NT2/D1 (cell line): ENCODE measurements at regions not wholly inside any gene's neighbourhood (a gene's known extent, or its start where the extent isn't known, plus 50 kb on each side); places are given as distances from the start of the nearest gene placed in this dataset.
A peak's percentile ranks its signal among the peaks of the same experiment; 100 is the strongest.

Experiments used
- DNase-seq: peaks from one replicate; pipeline ENCODE4 v3.0.0-alpha.2; 2011; ENCODE audit warnings: low read depth, low spot score
- H3K27me3 ChIP-seq: 2 replicates; pipeline ENCODE4 v1.6.0; 2011; ENCODE audit warnings: mild to moderate bottlenecking; ENCODE audit not compliant: insufficient read length, insufficient read depth
- H3K36me3 ChIP-seq: 2 replicates; pipeline ENCODE4 v1.6.1; 2011; ENCODE audit warnings: mild to moderate bottlenecking, low read length, mixed read lengths; ENCODE audit not compliant: insufficient read depth, insufficient read length
- H3K4me1 ChIP-seq: 2 replicates; pipeline ENCODE4 v1.5.1; 2011; ENCODE audit not compliant: insufficient read depth, insufficient read length
- H3K4me3 ChIP-seq: 2 replicates; pipeline ENCODE4 v1.5.1; 2011; ENCODE audit warnings: low read depth; ENCODE audit not compliant: insufficient read length
- H3K9ac ChIP-seq: 2 replicates; pipeline ENCODE4 v1.6.0; 2011; ENCODE audit warnings: low read depth; ENCODE audit not compliant: insufficient read length
- H3K9me3 ChIP-seq: 2 replicates; pipeline ENCODE4 v1.5.1; 2011; ENCODE audit warnings: mild to moderate bottlenecking, low read length; ENCODE audit not compliant: insufficient read depth
- SUZ12 ChIP-seq: IDR thresholded peaks from 2 replicates; pipeline ENCODE4 v1.6.1; 2011; ENCODE audit not compliant: insufficient read length, insufficient read depth; ENCODE audit errors: extremely low read depth
- YY1 ChIP-seq: IDR thresholded peaks from 2 replicates; pipeline ENCODE4 v1.6.1; 2011; ENCODE audit not compliant: insufficient read length, insufficient read depth
- ZNF274 ChIP-seq: IDR thresholded peaks from 2 replicates; pipeline ENCODE4 v1.6.1; 2011; ENCODE audit warnings: mild to moderate bottlenecking, low read depth, low read length

DNA sequence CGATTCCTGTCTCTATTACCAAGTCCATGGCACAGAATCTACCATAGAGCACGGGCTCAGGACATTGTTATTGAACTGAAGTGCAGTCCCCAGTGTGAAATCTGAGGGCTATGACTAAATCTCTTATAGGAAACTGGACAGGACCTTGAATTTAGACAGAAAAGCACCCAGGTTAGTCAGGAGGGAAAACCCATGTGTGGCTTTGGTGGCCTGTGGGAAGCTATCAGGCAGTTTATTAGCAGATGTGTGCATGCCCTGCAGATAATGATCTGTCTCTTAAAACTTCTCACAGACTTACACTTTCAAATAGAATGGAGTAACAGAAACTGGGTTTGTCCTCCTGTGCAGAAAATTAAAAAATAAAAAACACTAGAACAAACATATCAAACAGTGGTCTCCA is 610.0 kb upstream of the RAB6C start:
- no peak for TF ChIP-seq YY1
- TF ChIP-seq ZNF274: no peak
- no peak for TF ChIP-seq SUZ12
- no peaks in the 10 kb centered on the region for H3K9me3 ChIP-seq

DNA sequence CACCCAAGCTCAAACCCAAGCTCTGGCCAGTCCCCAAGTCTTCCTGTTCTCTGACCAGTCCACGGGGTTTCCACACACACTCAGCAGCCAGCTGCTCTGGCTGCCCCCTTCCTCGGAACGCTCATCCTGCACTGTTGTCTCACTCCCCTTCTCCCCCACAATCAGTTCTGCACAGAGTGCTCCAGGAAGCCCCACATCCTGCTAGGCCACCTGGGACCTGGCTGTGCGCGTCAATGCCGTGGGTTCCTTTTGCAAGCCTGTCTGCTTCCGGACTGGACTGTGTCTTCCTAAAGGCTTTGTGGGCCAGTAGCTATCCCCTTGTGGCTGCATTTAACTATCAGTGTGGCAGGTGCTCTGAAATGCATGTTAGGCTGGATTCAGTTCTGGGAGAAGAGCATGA is 605.0 kb upstream of the RAB6C start:
- H3K4me1 ChIP-seq: peaks cover 13% of the 10 kb centered on the region
- no peaks in the 10 kb centered on the region for H3K9me3 ChIP-seq
- no peak for DNase-seq
- H3K9ac ChIP-seq: no peak overlapping the region
- no peak overlapping the region for H3K4me3 ChIP-seq
- H3K27me3 ChIP-seq: peaks cover 6% of the 10 kb centered on the region
- TF ChIP-seq ZNF274: no peak
- TF ChIP-seq SUZ12: no peak
- TF ChIP-seq YY1: no peak
- no peaks in the 10 kb centered on the region for H3K36me3 ChIP-seq

More for the DNA sequence above, 610.0 kb upstream of the RAB6C start:
- DNase-seq: no peak
- Histone ChIP-seq H3K4me1 (no peaks in the 10 kb centered on the region), H3K27me3 (no peaks in the 10 kb centered on the region), H3K4me3 (no peak overlapping the region), H3K9ac (no peak overlapping the region), H3K36me3 (no peaks in the 10 kb centered on the region)

DNA sequence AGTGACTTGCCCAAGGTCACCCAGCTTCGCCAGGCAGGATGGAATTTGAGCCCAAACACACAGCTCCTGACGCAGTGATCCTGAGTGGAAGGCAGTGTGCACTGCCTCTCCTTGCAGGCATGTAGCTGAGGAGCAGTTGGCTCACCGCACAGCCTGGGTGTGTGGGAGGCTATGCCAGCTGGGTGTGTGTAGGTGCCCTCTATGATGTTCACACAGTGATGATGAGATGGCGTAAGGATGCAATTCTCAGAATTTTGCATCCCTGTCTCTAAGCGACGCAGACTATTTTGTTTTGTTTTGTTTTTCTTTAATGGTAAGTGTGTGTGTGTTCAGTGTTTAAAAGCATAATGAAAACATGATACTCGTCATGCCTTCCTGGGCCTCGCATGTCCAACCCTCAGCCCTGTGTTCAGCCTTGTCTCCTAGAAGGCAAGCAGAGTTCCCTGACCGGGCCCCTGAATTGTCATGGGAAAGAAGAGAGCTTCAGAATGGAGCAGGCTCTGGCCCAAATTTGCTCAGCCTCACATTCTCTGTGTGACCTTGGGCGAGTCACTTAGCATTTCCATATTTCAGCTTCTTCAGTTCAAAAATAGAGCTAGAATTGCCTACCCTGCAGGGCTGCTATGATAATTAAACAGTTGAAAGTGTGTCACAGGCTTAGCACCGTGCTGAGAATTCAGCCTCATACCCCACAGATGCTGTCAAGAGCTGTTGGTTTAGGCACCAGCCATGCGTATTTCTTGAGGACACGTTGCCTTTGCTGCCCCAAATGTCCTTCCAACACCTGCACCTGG is 603.6 kb upstream of the RAB6C start:
- no peak overlapping the region for H3K9ac ChIP-seq
- H3K36me3 ChIP-seq: no peaks in the 10 kb centered on the region
- peaks cover 6% of the 10 kb centered on the region for H3K27me3 ChIP-seq
- H3K4me1 ChIP-seq: peaks cover 13% of the 10 kb centered on the region
- DNase-seq: no peak
- TF ChIP-seq SUZ12 (no peak), ZNF274 (no peak), YY1 (no peak)
- no peak overlapping the region for H3K4me3 ChIP-seq
- no peaks in the 10 kb centered on the region for H3K9me3 ChIP-seq

DNA sequence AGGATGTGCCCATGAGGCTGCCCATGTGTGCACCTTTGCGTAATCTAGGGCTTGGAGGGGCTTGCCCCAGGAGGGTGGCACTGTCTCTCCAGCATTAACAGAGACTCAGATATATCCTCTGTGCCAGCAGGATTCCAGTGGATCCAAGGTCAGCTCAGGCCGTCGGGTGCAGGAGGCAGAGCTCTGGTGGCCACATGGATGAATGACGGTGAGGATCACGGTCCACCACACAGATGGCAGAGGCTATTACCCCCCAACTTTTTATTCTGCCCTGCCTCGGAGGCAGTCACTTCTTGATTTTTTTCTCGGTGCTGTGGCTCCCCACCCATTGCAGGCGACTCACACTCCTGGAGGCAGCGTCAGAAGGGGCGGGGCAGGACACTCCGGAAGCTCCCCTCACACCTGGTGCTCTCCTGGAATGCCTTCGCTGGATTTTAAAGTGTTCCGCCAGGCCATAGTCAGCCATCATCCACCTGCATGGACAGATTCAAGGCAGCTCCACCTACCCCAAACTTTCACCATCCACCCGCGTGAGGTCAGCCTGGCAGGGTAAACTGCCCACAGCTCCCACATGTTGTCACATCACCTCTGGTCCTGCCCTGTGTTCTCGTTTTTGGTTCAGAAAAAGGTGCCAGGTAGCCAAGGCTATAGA is 602.9 kb upstream of the RAB6C start:
- Histone ChIP-seq H3K4me3 (no peak overlapping the region), H3K27me3 (peaks cover 6% of the 10 kb centered on the region), H3K9me3 (peaks cover 4% of the 10 kb centered on the region; the same call in 1 of the 2 replicates), H3K4me1 (peaks cover 13% of the 10 kb centered on the region), H3K9ac (peak overlapping the region; percentile 9), H3K36me3 (no peaks in the 10 kb centered on the region)
- DNase-seq: no peak
- TF ChIP-seq YY1 (no peak), ZNF274 (no peak), SUZ12 (no peak)

DNA sequence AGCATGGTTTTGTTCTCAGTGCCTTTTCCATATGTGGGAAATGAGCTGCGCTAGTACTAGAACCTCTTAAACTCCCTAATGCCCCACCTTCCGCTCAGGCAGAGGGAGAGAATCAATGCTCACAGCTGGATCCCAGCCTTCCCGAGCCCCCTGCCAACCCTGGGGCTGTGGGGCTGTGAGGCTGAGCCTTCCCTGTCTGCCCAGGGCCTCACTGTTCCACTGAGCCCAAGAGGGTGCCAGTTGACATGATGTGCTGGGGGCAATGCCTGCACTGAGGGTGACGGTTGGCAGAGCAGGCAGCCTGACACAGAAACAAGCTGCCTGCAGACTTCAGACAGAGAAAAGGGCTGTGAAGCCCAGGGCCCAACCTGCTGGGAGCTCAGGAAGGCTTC is 602.4 kb upstream of the RAB6C start:
- no peak for TF ChIP-seq SUZ12
- Histone ChIP-seq H3K9me3 (peaks cover 9% of the 10 kb centered on the region), H3K9ac (no peak overlapping the region)

DNA sequence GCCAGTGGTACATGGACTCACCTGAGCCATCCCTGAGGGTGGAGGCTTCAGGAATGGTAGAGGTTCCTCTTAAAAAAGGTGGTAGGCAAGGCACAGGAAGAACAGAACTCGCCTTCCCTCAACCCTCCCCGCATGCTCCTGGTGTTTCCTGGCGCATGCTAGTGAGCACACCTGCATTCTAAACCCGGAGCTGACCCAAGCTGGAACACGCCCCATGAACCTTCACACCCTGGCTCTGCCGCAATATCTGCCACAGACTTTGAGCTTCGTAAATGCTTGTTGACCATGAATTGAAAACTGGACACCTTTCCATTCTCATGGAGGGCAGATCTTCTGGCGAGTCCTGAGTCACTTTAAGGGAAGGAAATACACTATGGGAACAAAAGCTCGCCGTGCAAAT is 601.3 kb upstream of the RAB6C start:
- peaks cover 6% of the 10 kb centered on the region for H3K27me3 ChIP-seq
- TF ChIP-seq SUZ12 (no peak), YY1 (no peak), ZNF274 (no peak)
- H3K4me3 ChIP-seq: no peak overlapping the region

More for the DNA sequence above, 602.4 kb upstream of the RAB6C start:
- H3K36me3 ChIP-seq: no peaks in the 10 kb centered on the region
- H3K27me3 ChIP-seq: peaks cover 6% of the 10 kb centered on the region
- peaks cover 13% of the 10 kb centered on the region for H3K4me1 ChIP-seq
- no peak overlapping the region for H3K4me3 ChIP-seq
- no peak for DNase-seq

DNA sequence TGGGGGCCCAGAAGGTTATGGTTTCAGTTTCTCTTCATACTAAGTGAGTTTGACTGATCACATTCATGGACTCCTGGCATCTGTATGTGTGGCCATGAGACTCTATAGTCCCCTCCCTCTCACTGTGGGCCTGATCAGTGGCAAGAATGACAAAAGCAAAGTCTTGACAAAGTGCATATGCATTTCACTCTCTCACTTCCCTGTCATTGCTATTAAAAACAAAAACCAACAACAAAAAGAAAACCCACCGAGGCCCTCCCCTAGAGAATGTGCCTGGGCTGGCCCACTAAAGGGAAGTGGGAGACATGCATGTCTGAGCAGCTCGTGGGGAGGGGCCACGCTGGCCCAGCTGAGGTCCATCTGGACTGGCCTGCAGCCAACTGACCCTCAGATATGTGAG is 600.1 kb upstream of the RAB6C start:
- H3K9ac ChIP-seq: no peak overlapping the region
- TF ChIP-seq ZNF274: no peak
- no peak for TF ChIP-seq SUZ12
- TF ChIP-seq YY1: no peak

More for the DNA sequence above, 601.3 kb upstream of the RAB6C start:
- Histone ChIP-seq H3K9me3 (peaks cover 12% of the 10 kb centered on the region), H3K4me1 (peaks cover 13% of the 10 kb centered on the region), H3K36me3 (no peaks in the 10 kb centered on the region), H3K9ac (no peak overlapping the region)
- no peak for DNase-seq

DNA sequence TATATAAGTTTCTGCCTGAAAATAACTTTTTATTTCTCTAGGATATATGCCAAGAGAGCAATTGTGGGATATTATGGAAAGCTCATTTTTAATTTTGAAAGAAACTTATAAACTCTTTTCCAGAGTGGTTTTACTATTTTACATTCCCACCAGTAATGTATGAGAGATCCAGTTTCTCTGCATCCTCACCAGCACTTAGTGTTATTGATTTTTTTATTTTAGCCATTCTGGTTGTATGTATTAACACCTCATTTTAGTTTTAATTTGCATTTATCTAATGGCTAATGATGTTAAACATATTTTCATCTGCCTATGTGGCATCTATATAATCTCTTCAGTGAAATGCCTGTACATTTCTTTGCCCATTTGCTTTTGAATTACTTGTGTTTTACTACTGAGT is 597.7 kb upstream of the RAB6C start:
- H3K4me1 ChIP-seq: peaks cover 4% of the 10 kb centered on the region
- H3K36me3 ChIP-seq: no peaks in the 10 kb centered on the region
- DNase-seq: no peak
- no peak overlapping the region for H3K9ac ChIP-seq
- H3K4me3 ChIP-seq: no peak overlapping the region
- TF ChIP-seq YY1 (no peak), SUZ12 (no peak), ZNF274 (no peak)
- H3K9me3 ChIP-seq: peaks cover 12% of the 10 kb centered on the region
- peaks cover 6% of the 10 kb centered on the region for H3K27me3 ChIP-seq

More for the DNA sequence above, 600.1 kb upstream of the RAB6C start:
- Histone ChIP-seq H3K4me1 (peaks cover 13% of the 10 kb centered on the region), H3K9me3 (peaks cover 12% of the 10 kb centered on the region), H3K4me3 (no peak overlapping the region), H3K36me3 (no peaks in the 10 kb centered on the region), H3K27me3 (peaks cover 6% of the 10 kb centered on the region)
- DNase-seq: no peak
